ENCODE measurements at regions not wholly inside any gene's neighbourhood (a gene's known extent, or its start where the extent isn't known, plus 50 kb on each side); places are given as distances from the start of the nearest gene placed in this dataset.
"Not testable (repeated sequence)": the region's sequence is repeated elsewhere in the genome, so short reads cannot be mapped to it uniquely, and the experiment has no call there.

GRCh38 chr7:68014031-68014736 is 1017.6 kb downstream of the TYW1 start:
- no peak for DNase-seq (ENCODE audit: low read depth)

GRCh38 chr7:68015122-68015977 is 1018.7 kb downstream of the TYW1 start:
- no peak for DNase-seq (ENCODE audit: low read depth)

- no peak for DNase-seq (ENCODE audit: low read depth)
Observed at GRCh38 chr7:68015978-68016532, 1019.4 kb downstream of the TYW1 start.

GRCh38 chr7:68020102-68020501 is 1023.5 kb downstream of the TYW1 start:
- DNase-seq (ENCODE audit: low read depth): no peak

- no peak for DNase-seq (ENCODE audit: low read depth)
Observed at GRCh38 chr7:68025369-68025768, 1028.7 kb downstream of the TYW1 start.

GRCh38 chr7:68030530-68030929 is 1033.9 kb downstream of the TYW1 start:
- no peak for DNase-seq (ENCODE audit: low read depth)

- DNase-seq (ENCODE audit: low read depth): no peak
Observed at GRCh38 chr7:68031180-68031943, 1034.7 kb downstream of the TYW1 start.

GRCh38 chr7:68038621-68039314 is 1042.1 kb downstream of the TYW1 start:
- DNase-seq (ENCODE audit: low read depth): no peak

GRCh38 chr7:68041554-68041953 is 1044.9 kb downstream of the TYW1 start:
- no peak for DNase-seq (ENCODE audit: low read depth)

GRCh38 chr7:68043546-68043945 is 1046.9 kb downstream of the TYW1 start:
- no peak for DNase-seq (ENCODE audit: low read depth)

GRCh38 chr7:68050627-68051026 is 1054.0 kb downstream of the TYW1 start:
- no peak for DNase-seq (ENCODE audit: low read depth)

- DNase-seq (ENCODE audit: low read depth): no peak
Observed at GRCh38 chr7:68058014-68058413, 1061.4 kb downstream of the TYW1 start.

GRCh38 chr7:68063171-68063570 is 1066.5 kb downstream of the TYW1 start:
- no peak for DNase-seq (ENCODE audit: low read depth)

- DNase-seq (ENCODE audit: low read depth): no peak
Observed at GRCh38 chr7:68065581-68065980, 1068.9 kb downstream of the TYW1 start.

- DNase-seq (ENCODE audit: low read depth): no peak
Observed at GRCh38 chr7:68067845-68068244, 1071.2 kb downstream of the TYW1 start.

- no peak for DNase-seq (ENCODE audit: low read depth)
Observed at GRCh38 chr7:68070992-68071391, 1074.4 kb downstream of the TYW1 start.

- DNase-seq (ENCODE audit: low read depth): no peak
Observed at GRCh38 chr7:68073701-68074100, 1077.1 kb downstream of the TYW1 start.

- DNase-seq (ENCODE audit: low read depth): no peak
Observed at GRCh38 chr7:68074242-68074641, 1077.6 kb downstream of the TYW1 start.

GRCh38 chr7:68078157-68078710 is 1081.6 kb downstream of the TYW1 start:
- DNase-seq (ENCODE audit: low read depth): no peak

GRCh38 chr7:68082066-68082960 is 1085.7 kb downstream of the TYW1 start:
- DNase-seq (ENCODE audit: low read depth): not testable (repeated sequence)

Data from fibroblast of gingiva (primary cell).